ENCODE measurements at regions not wholly inside any gene's neighbourhood (a gene's known extent, or its start where the extent isn't known, plus 50 kb on each side); places are given as distances from the start of the nearest gene placed in this dataset.
"Not testable (repeated sequence)": the region's sequence is repeated elsewhere in the genome, so short reads cannot be mapped to it uniquely, and the experiment has no call there.

- FAIRE-seq: peak; percentile 79
- no peak for TF ChIP-seq CTCF (IDR thresholded peaks at IDR 0.05; ENCODE audit: insufficient read depth, missing control alignments)
- DNase-seq (ENCODE audit: insufficient read length, low spot score): no peak
These were observed 760.4 kb downstream of the ADCYAP1 start for GRCh38 chr18:1665079-1665478.

DNA sequence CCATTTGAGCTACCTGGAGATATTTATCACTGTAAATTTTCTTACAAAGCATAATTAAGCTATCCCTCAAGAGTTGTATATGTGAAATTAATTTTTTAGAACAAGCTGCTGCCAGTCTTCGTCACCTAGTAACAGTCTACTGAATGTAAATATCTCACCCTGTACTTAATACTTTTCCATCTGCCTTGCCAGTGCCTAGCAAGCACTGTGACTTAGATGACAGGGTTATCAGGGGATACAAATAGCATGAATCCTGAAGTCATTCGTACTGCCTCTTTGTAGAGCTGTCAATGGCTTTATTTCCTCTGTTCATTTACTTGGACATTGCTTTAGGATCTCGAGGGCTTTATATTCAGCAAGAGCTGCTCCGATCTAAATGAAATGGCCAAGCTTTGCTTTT lies 763.6 kb downstream of the ADCYAP1 start:
- DNase-seq (ENCODE audit: insufficient read length, low spot score) (no peak), FAIRE-seq (no peak)
- no peak for TF ChIP-seq CTCF (IDR thresholded peaks at IDR 0.05; ENCODE audit: insufficient read depth, missing control alignments)

- not testable (repeated sequence) for FAIRE-seq; DNase-seq (ENCODE audit: insufficient read length, low spot score)
These were observed 767.0 kb downstream of the ADCYAP1 start for GRCh38 chr18:1671710-1672109.

- TF ChIP-seq CTCF (IDR thresholded peaks at IDR 0.05; ENCODE audit: insufficient read depth, missing control alignments): no peak
- no peak for FAIRE-seq
- DNase-seq (ENCODE audit: insufficient read length, low spot score): no peak
These were observed 771.7 kb downstream of the ADCYAP1 start for GRCh38 chr18:1676387-1676786.

DNA sequence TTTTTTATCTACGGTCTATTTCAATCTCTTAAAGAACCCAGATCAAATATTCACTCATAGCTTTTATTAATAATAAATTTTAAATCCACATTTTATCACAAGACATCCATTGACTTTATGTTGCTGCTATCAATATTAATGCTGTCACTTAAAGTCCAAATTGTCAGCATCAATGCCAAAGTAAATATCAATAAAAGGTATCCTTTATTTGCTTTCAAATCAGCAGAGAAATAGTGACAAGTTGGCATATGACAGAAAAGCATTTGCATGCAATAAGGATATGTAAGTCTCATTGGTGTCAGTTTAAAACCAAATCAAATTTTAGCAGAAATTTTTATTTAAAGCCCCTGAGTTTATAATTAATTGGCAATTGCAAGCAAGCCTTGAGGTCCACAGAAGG lies 775.4 kb downstream of the ADCYAP1 start:
- TF ChIP-seq CTCF (IDR thresholded peaks at IDR 0.05; ENCODE audit: insufficient read depth, missing control alignments): no peak
- no peak for FAIRE-seq
- no peak for DNase-seq (ENCODE audit: insufficient read length, low spot score)

GRCh38 chr18:1691863-1692262 lies 787.2 kb downstream of the ADCYAP1 start:
- no peak for TF ChIP-seq CTCF (IDR thresholded peaks at IDR 0.05; ENCODE audit: insufficient read depth, missing control alignments)
- FAIRE-seq: peak; percentile 11
- DNase-seq (ENCODE audit: insufficient read length, low spot score): no peak

- no peak for TF ChIP-seq CTCF (IDR thresholded peaks at IDR 0.05; ENCODE audit: insufficient read depth, missing control alignments)
- DNase-seq (ENCODE audit: insufficient read length, low spot score): no peak
- FAIRE-seq: peak; percentile 58
These were observed 803.3 kb downstream of the ADCYAP1 start for GRCh38 chr18:1708006-1708405.

DNA sequence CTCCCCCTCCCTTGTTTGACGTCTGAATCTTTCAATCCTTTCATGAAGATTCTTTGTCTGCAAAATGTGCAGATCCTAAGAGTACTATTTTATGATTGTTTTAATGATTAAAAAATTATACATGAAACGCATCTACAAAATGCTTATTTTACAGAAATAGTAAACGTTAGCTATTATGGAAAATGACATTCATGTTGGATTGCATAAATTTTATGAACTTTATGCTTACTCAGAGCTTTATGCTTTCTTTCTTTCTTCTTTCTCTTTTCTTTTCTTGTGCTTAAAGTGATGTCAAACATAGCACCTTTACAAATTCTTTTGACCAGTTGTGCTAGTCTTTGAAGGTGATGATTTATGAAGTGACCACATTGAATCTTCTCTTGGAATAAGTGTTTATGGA lies 805.4 kb downstream of the ADCYAP1 start:
- FAIRE-seq (no peak), DNase-seq (ENCODE audit: insufficient read length, low spot score) (no peak)
- no peak for TF ChIP-seq CTCF (IDR thresholded peaks at IDR 0.05; ENCODE audit: insufficient read depth, missing control alignments)

All from D721Med (cell line).